ENCODE measurements at regions not wholly inside any gene's neighbourhood (a gene's known extent, or its start where the extent isn't known, plus 50 kb on each side); places are given as distances from the start of the nearest gene placed in this dataset.

DNA sequence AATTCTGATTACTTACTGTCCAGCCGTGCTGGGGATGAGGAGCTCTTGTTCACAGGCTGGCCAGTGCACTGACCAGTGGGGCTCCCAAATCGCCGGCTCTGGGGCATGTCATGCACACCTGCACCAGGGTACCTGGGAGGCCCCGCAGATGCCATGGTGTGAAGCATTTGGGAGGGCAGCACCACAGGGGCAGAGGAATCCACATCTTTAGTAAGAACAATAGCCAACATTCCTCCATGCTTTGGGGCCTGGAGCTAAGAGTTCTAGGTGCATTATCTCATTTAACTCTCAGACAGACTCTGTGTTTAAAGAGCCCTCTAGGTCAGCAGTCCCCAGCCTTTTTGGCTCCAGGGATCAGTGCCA lies 104.2 kb downstream of the ACKR3 start:
- DNase-seq, result no peak
- WGBS, 2 donors, result 87 to 92% methylated on average over 4 of the region's 4 CpGs
- intact Hi-C loops (cut with DNase I), result no loop called here

DNA sequence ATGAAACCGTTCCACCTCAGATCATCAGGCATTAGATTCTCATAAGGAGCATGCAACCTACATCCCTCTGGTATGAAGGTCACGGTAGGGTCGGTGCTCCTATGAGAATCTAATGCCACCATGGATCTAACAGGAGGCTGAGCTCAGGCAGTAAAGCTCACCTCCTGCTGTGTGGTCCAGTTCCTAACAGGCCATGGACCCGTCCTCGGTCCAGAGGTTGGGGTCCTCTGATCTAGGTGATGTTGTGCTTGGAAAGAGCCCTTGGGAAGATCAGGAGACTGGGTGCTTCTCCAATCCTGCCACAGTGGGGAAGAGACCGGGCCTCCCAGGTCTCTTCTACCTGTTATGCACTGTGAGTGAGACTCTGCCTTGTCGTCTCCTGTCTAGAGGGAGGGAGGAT lies 104.6 kb downstream of the ACKR3 start:
- intact Hi-C loops (cut with DNase I), result no loop called here
- no peak for DNase-seq
- WGBS, 2 donors, result 94 to 98% methylated on average over 5 to 7 of the region's 7 CpGs

More for the DNA sequence above, 104.2 kb downstream of the ACKR3 start:
- TF ChIP-seq, protein P1, sequence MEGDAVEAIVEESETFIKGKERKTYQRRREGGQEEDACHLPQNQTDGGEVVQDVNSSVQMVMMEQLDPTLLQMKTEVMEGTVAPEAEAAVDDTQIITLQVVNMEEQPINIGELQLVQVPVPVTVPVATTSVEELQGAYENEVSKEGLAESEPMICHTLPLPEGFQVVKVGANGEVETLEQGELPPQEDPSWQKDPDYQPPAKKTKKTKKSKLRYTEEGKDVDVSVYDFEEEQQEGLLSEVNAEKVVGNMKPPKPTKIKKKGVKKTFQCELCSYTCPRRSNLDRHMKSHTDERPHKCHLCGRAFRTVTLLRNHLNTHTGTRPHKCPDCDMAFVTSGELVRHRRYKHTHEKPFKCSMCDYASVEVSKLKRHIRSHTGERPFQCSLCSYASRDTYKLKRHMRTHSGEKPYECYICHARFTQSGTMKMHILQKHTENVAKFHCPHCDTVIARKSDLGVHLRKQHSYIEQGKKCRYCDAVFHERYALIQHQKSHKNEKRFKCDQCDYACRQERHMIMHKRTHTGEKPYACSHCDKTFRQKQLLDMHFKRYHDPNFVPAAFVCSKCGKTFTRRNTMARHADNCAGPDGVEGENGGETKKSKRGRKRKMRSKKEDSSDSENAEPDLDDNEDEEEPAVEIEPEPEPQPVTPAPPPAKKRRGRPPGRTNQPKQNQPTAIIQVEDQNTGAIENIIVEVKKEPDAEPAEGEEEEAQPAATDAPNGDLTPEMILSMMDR (IDR thresholded peaks at IDR 0.05), result no peak
- TF ChIP-seq POLR2A (IDR thresholded peaks at IDR 0.05), result no peak
- H3K9me3 ChIP-seq, result no peaks in the 10 kb centered on the region
- no peak overlapping the region for H3K27ac ChIP-seq
- H3K4me3 ChIP-seq, result no peak overlapping the region
- H3K27me3 ChIP-seq, result no peaks in the 10 kb centered on the region
- no peaks in the 10 kb centered on the region for H3K4me1 ChIP-seq
- H3K36me3 ChIP-seq (replicated peaks in 1 of 2; ENCODE audit: insufficient read depth in 1 of 2, low read depth in 2 of 2), result no peaks in the 10 kb centered on the region
- ATAC-seq, result no peak

DNA sequence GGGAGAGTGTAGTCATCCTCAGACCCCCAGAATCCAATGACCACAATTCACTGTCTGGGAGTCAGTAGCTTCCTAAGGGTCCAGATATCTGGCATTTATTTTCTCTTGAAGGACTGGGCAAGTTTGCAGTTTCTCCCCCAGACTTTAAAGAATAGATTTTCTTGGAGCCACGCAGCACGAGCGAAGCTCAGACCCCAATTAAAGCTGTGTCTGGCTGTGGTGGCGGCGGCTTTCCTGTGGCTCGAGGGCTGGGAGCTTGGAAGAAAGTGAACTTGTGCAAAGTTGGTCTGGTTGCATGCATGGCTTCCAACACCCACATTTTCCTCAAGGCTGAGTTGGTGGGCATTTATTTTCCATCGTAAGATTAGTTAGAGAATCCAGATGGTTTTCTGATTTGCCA lies 105.0 kb downstream of the ACKR3 start:
- no peak for ATAC-seq
- intact Hi-C loops (cut with DNase I), result no loop called here

More for the DNA sequence above, 104.6 kb downstream of the ACKR3 start:
- H3K9me3 ChIP-seq, result no peaks in the 10 kb centered on the region
- H3K27me3 ChIP-seq, result no peaks in the 10 kb centered on the region
- no peak for TF ChIP-seq POLR2A (IDR thresholded peaks at IDR 0.05)
- TF ChIP-seq, protein P1 (IDR thresholded peaks at IDR 0.05), result no peak
- no peaks in the 10 kb centered on the region for H3K36me3 ChIP-seq (replicated peaks in 1 of 2; ENCODE audit: insufficient read depth in 1 of 2, low read depth in 2 of 2)
- no peaks in the 10 kb centered on the region for H3K4me1 ChIP-seq
- no peak for ATAC-seq
- no peak overlapping the region for H3K27ac ChIP-seq
- H3K4me3 ChIP-seq, result no peak overlapping the region

DNA sequence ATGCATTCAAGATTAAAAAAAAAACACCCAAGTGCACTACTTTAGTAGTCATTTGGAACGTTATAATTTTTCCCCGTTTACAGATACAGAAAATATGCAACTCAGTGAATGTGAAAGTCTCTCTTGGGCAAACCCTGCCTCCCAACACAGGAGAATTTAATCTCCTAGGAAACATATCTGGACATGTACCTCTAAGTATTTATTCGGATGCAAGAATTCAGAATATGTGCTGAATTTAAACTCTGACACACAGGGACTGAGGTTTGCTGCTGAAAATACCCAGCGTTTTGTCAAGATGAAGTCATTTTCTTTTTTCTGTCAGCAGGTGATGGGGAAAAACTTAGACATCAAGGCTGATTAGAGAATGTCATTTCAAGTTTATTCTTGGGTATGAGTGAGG lies 105.4 kb downstream of the ACKR3 start:
- no peaks in the 10 kb centered on the region for H3K36me3 ChIP-seq (replicated peaks in 1 of 2; ENCODE audit: insufficient read depth in 1 of 2, low read depth in 2 of 2)
- no peaks in the 10 kb centered on the region for H3K4me1 ChIP-seq
- DNase-seq (no peak), ATAC-seq (no peak)
- H3K27ac ChIP-seq, result no peak overlapping the region
- no peak overlapping the region for H3K4me3 ChIP-seq
- H3K9me3 ChIP-seq, result no peaks in the 10 kb centered on the region
- WGBS, 2 donors, result 68 to 73% methylated on average over 4 of the region's 4 CpGs
- intact Hi-C loops (cut with DNase I), result no loop called here
- H3K27me3 ChIP-seq, result no peaks in the 10 kb centered on the region
- TF ChIP-seq, protein P1 (IDR thresholded peaks at IDR 0.05), result no peak
- no peak for TF ChIP-seq POLR2A (IDR thresholded peaks at IDR 0.05)

More for the DNA sequence above, 105.0 kb downstream of the ACKR3 start:
- Histone ChIP-seq H3K27me3 (no peaks in the 10 kb centered on the region), H3K4me3 (no peak overlapping the region), H3K4me1 (no peaks in the 10 kb centered on the region), H3K36me3 (replicated peaks in 1 of 2; ENCODE audit: insufficient read depth in 1 of 2, low read depth in 2 of 2) (no peaks in the 10 kb centered on the region), H3K9me3 (no peaks in the 10 kb centered on the region), H3K27ac (no peak overlapping the region)
- DNase-seq, result no peak
- 78 to 83% methylated on average over 7 of the region's 7 CpGs for WGBS, 2 donors
- TF ChIP-seq POLR2A (IDR thresholded peaks at IDR 0.05), result no peak
- TF ChIP-seq, protein P1 (IDR thresholded peaks at IDR 0.05), result no peak

DNA sequence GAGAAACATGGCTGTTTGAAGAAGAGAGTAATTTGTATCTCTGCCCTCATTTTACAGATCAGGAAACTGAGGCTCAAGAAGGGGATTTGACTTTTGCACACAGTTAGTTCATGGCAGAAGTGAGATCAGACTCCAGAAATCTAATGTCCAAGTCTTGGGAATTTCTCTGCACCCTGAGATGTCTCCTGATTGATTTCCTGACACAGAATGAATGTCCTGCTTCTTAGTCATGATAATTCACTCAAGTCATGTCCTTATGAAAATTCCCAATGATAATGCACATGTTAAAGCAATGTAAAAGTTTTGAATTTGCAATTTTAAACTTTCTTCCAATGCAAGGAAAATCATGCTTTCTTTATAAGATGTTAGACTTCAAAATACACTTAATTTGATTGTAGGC lies 105.9 kb downstream of the ACKR3 start:
- intact Hi-C loops (cut with DNase I), result no loop called here

More for the DNA sequence above, 105.9 kb downstream of the ACKR3 start:
- Histone ChIP-seq H3K4me1 (no peaks in the 10 kb centered on the region), H3K9me3 (no peaks in the 10 kb centered on the region), H3K36me3 (replicated peaks in 1 of 2; ENCODE audit: insufficient read depth in 1 of 2, low read depth in 2 of 2) (no peaks in the 10 kb centered on the region), H3K4me3 (no peak overlapping the region), H3K27ac (no peak overlapping the region), H3K27me3 (no peaks in the 10 kb centered on the region)
- ATAC-seq, result no peak
- TF ChIP-seq POLR2A (IDR thresholded peaks at IDR 0.05), result no peak
- TF ChIP-seq, protein P1 (IDR thresholded peaks at IDR 0.05), result no peak
- no peak for DNase-seq

All from body of pancreas (tissue), 4 donors.